ENCODE measurements at regions not wholly inside any gene's neighbourhood (a gene's known extent, or its start where the extent isn't known, plus 50 kb on each side); places are given as distances from the start of the nearest gene placed in this dataset.

GRCh38 chr16:26599785-26600104, 467.0 kb upstream of the C16orf82 start:
- no peak for TF ChIP-seq EZH2 (IDR thresholded peaks at IDR 0.05; ENCODE audit: insufficient read depth, poor library complexity, severe bottlenecking)
- TF ChIP-seq EZH2phosphoT487 (IDR thresholded peaks at IDR 0.05; ENCODE audit: insufficient read depth, low read depth): no peak
